NT2/D1 (cell line): ENCODE measurements at regions not wholly inside any gene's neighbourhood (a gene's known extent, or its start where the extent isn't known, plus 50 kb on each side); places are given as distances from the start of the nearest gene placed in this dataset.

ENCODE experiments used
- SUZ12 ChIP-seq: IDR thresholded peaks from 2 replicates; pipeline ENCODE4 v1.6.1; 2011; ENCODE audit not compliant: insufficient read length, insufficient read depth; ENCODE audit errors: extremely low read depth
- YY1 ChIP-seq: IDR thresholded peaks from 2 replicates; pipeline ENCODE4 v1.6.1; 2011; ENCODE audit not compliant: insufficient read length, insufficient read depth
- ZNF274 ChIP-seq: IDR thresholded peaks from 2 replicates; pipeline ENCODE4 v1.6.1; 2011; ENCODE audit warnings: mild to moderate bottlenecking, low read depth, low read length

GRCh38 chr14:25239170-25239569 is 189.2 kb upstream of the STXBP6 start:
- TF ChIP-seq ZNF274, result no peak
- no peak for TF ChIP-seq YY1
- no peak for TF ChIP-seq SUZ12
